GM06990 (cell line): ENCODE measurements at regions not wholly inside any gene's neighbourhood (a gene's known extent, or its start where the extent isn't known, plus 50 kb on each side); places are given as distances from the start of the nearest gene placed in this dataset.
"Not testable (repeated sequence)": the region's sequence is repeated elsewhere in the genome, so short reads cannot be mapped to it uniquely, and the experiment has no call there.

Experiments
- DNase-seq: peaks from one replicate; pipeline ENCODE4 v3.0.0-alpha.2; 2011; ENCODE audit not compliant: insufficient read length; ENCODE audit errors: extremely low read depth
- H3K27me3 ChIP-seq: replicated peaks from 2 replicates; pipeline ENCODE4 v1.6.0; 2011; ENCODE audit warnings: low read length; ENCODE audit not compliant: control insufficient read depth, insufficient read depth
- H3K36me3 ChIP-seq: 2 replicates; pipeline ENCODE4 v1.5.1; 2011; ENCODE audit warnings: low read length; ENCODE audit not compliant: control insufficient read depth, insufficient read depth
- H3K4me3 ChIP-seq: replicated peaks from 2 replicates; pipeline ENCODE4 v1.5.1; 2011; ENCODE audit warnings: low read depth, mild to moderate bottlenecking, control low read depth, low read length
- TF ChIP-seq, protein P1 (sequence below): IDR thresholded peaks from 2 replicates; pipeline ENCODE4 v1.5.1; 2011; ENCODE audit warnings: low read length, control low read depth, mild to moderate bottlenecking, inconsistent platforms; ENCODE audit not compliant: insufficient read depth, poor library complexity, severe bottlenecking

DNA sequence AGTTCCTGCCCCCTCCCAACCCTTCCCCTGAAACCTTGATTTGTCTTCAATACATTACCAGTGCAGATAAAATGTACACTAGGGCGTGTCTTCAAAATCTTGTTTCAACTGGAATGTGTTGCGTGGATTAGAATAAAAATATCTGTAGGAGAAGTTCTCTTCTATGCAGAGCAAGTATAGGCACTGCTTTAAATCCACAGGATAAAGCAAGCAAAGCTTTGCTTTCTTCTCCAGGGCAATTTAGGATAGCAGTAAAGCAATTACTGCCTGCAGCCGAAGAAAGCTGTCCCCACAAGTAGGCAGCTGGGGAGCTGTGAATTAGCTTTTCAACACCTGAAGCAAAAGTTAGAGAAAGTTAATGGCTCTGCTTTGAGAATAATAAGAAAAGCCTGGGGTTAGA, 329.7 kb upstream of the KCNMB2 start:
- no peaks in the 10 kb centered on the region for H3K36me3 ChIP-seq
- TF ChIP-seq, protein P1, sequence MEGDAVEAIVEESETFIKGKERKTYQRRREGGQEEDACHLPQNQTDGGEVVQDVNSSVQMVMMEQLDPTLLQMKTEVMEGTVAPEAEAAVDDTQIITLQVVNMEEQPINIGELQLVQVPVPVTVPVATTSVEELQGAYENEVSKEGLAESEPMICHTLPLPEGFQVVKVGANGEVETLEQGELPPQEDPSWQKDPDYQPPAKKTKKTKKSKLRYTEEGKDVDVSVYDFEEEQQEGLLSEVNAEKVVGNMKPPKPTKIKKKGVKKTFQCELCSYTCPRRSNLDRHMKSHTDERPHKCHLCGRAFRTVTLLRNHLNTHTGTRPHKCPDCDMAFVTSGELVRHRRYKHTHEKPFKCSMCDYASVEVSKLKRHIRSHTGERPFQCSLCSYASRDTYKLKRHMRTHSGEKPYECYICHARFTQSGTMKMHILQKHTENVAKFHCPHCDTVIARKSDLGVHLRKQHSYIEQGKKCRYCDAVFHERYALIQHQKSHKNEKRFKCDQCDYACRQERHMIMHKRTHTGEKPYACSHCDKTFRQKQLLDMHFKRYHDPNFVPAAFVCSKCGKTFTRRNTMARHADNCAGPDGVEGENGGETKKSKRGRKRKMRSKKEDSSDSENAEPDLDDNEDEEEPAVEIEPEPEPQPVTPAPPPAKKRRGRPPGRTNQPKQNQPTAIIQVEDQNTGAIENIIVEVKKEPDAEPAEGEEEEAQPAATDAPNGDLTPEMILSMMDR: no peak
- H3K27me3 ChIP-seq: no peaks in the 10 kb centered on the region
- DNase-seq: no peak
- H3K4me3 ChIP-seq: no peak overlapping the region

DNA sequence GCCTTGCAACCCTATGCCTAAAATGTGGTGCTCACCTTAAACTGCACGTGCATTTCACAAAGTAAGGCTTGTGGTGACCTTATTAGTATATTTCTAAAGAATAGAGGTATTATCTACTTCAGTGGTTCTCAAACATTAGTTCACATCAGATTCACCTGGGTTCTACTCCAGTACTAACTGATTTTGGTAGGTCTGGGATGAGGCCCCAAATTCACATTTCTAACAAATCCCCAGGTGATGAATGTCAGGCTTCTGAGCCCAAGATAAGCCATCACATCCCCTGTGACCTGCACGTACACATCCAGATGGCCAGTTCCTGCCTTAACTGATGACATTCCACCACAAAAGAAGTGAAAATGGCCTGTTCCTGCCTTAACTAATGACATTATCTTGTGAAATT, 329.1 kb upstream of the KCNMB2 start:
- H3K4me3 ChIP-seq, H3K36me3 ChIP-seq, H3K27me3 ChIP-seq, DNase-seq: not testable (repeated sequence)

DNA sequence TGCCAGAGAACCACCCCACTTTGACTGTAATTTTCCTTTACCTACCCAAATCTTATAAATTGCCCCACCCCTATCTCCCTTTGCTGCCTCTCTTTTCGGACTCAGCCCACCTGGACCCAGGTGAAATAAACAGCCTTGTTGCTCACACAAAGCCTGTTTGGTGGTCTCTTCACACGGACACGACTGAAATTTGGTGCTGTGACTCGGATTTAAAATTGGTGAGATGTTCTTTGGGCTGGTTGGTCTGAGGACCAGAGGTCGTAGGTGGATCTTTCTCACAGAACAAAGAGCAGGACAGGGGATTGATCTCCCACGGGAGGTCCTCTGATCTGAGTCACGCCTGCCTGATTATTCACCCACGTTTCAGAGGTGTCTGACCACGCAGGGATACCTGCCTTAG, 328.6 kb upstream of the KCNMB2 start:
- not testable (repeated sequence) for DNase-seq, H3K36me3 ChIP-seq, H3K4me3 ChIP-seq, H3K27me3 ChIP-seq

DNA sequence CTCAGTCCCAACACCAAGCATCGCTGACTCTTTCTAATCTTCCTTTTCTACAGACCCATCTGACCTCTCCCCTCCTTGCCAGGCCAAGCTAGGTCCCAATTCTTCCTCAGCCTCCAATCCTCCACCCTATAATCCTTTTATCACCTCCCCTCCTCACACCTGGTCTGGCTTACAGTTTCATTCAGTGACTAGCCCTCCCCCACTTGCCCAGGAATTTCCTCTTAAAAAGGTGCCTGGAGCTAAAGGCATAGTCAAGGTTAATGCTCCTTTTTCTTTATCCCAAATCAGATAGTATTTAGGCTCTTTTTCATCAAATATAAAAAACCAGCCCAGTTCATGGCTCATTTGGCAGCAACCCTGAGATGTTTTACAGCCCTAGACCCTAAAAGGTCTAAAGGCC, 327.1 kb upstream of the KCNMB2 start:
- H3K36me3 ChIP-seq, DNase-seq, H3K27me3 ChIP-seq, H3K4me3 ChIP-seq: not testable (repeated sequence)

DNA sequence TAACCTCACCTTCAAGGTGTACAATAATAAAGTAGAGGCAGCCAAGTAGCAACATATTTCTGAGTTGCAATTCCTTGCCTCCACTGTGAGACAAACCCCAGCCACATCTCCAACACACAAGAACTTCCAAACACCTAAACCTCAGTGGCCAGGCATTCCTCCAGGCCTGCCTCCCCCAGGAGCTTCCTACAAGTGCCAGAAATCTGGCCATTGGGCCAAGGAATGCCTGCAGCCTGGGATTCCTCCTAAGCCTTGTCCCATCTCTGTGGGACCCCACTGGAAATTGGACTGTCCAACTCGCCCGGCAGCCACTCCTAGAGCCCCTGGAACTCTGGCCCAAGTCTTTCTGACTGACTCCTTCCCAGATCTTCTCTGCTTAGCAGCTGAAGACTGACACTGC, 326.6 kb upstream of the KCNMB2 start:
- H3K27me3 ChIP-seq, H3K36me3 ChIP-seq, DNase-seq, H3K4me3 ChIP-seq: not testable (repeated sequence)

DNA sequence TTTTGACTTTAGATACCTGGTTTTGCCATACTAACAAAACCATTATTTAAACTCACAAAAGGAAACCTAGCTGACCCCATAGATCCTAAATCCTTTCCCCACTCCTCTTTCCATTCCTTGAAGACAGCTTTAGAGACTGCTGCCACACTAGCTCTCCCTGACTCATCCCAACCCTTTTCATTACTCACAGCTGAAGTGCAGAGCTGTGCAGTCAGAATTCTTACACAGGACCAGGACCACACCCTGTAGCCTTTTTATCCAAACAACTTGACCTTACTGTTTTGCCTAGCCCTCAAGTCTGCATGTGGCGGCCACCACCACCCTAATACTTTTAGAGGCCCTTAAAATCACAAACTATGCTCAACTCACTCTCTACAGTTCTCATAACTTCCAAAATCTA, 325.1 kb upstream of the KCNMB2 start:
- H3K27me3 ChIP-seq, DNase-seq, H3K4me3 ChIP-seq, H3K36me3 ChIP-seq: not testable (repeated sequence)

DNA sequence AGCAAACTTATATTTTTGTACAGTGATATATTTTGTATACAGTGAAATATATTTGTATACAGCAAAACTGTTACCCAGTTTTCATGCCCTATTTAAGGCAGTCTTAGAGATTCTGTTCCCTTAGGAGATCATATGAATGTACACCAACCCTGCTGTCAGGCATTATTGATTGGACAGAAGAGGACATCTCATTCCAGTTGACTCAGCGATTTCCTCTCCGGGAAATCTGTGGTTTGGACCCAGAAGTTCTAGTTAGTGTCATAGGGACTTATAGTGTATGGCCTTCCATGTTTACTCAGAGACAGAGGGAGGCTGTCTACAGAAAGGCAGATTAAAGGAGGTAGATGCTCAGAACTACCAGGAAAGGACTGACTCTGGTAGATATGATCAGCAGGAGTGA, 318.8 kb upstream of the KCNMB2 start:
- no peak for DNase-seq
- Histone ChIP-seq H3K36me3 (no peaks in the 10 kb centered on the region), H3K27me3 (no peaks in the 10 kb centered on the region), H3K4me3 (no peak overlapping the region)
- TF ChIP-seq, protein P1: no peak

DNA sequence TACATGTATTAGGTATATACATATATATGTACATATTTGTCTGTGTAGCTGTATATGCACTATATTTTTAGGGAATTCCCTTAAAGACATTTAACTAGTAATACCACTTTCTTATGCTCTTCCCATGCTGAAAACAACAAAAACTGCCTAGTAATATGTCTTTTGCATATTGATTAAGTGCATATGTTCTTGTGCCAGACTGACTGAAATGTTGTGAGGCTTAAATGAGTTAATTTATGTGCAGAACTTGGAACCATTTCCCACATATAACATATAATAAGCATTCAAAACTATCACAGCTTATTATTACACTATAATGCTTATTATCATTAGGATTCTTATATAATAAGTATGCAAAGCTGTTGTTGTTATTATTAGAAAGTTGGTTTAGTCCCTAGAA, 318.0 kb upstream of the KCNMB2 start:
- H3K27me3 ChIP-seq: no peaks in the 10 kb centered on the region
- H3K4me3 ChIP-seq: no peak overlapping the region
- no peaks in the 10 kb centered on the region for H3K36me3 ChIP-seq
- TF ChIP-seq, protein P1: no peak
- DNase-seq: no peak

DNA sequence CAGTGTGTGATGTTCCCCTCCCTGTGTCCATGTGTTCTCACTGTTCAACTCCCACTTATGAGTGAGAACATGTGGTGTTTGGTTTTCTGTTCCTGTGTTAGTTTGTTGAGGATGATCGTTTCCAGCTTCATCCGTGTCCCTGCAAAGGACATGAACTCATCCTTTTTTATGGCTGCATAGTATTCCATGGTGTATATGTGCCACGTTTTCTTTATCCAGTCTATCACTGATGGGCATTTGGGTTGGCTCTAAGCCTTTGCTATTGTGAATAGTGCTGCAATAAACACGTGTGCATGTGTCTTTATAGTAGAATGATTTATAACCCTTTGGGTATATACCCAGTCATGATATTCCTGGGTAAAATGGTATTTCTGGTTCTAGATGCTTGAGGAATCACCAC, 316.6 kb upstream of the KCNMB2 start:
- H3K36me3 ChIP-seq, H3K4me3 ChIP-seq, H3K27me3 ChIP-seq, DNase-seq: not testable (repeated sequence)
